ENCODE measurements at regions not wholly inside any gene's neighbourhood (a gene's known extent, or its start where the extent isn't known, plus 50 kb on each side); places are given as distances from the start of the nearest gene placed in this dataset.

GRCh38 chr10:108167766-108168165, 1003.3 kb upstream of the SORCS1 start:
- TF ChIP-seq, protein P1, sequence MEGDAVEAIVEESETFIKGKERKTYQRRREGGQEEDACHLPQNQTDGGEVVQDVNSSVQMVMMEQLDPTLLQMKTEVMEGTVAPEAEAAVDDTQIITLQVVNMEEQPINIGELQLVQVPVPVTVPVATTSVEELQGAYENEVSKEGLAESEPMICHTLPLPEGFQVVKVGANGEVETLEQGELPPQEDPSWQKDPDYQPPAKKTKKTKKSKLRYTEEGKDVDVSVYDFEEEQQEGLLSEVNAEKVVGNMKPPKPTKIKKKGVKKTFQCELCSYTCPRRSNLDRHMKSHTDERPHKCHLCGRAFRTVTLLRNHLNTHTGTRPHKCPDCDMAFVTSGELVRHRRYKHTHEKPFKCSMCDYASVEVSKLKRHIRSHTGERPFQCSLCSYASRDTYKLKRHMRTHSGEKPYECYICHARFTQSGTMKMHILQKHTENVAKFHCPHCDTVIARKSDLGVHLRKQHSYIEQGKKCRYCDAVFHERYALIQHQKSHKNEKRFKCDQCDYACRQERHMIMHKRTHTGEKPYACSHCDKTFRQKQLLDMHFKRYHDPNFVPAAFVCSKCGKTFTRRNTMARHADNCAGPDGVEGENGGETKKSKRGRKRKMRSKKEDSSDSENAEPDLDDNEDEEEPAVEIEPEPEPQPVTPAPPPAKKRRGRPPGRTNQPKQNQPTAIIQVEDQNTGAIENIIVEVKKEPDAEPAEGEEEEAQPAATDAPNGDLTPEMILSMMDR (IDR thresholded peaks at IDR 0.05): no peak
- no peak for TF ChIP-seq POLR2A (IDR thresholded peaks at IDR 0.05)

Data from upper lobe of left lung (tissue), 4 donors.